Astrocyte (in vitro differentiated cells and primary cell): ENCODE measurements at regions not wholly inside any gene's neighbourhood (a gene's known extent, or its start where the extent isn't known, plus 50 kb on each side); places are given as distances from the start of the nearest gene placed in this dataset.

Experiments used
- CTCF ChIP-seq: IDR thresholded peaks from 2 replicates; pipeline ENCODE4 v1.5.1; 2011; ENCODE audit warnings: low read depth, mild to moderate bottlenecking, inconsistent platforms, low read length, moderate library complexity; ENCODE audit not compliant: insufficient read depth
- EZH2 ChIP-seq: IDR thresholded peaks from 2 replicates; pipeline ENCODE4 v1.6.1; 2012; ENCODE audit warnings: mild to moderate bottlenecking, low read length, inconsistent platforms; ENCODE audit not compliant: insufficient read depth

- TF ChIP-seq CTCF = no peak
- TF ChIP-seq EZH2 = no peak
Measured at GRCh38 chr4:81738891-81739290, 267.2 kb upstream of the RASGEF1B start.
